ENCODE measurements at regions not wholly inside any gene's neighbourhood (a gene's known extent, or its start where the extent isn't known, plus 50 kb on each side); places are given as distances from the start of the nearest gene placed in this dataset.

GRCh38 chr2:155895016-155895415 lies 437.5 kb downstream of the NR4A2 start:
- TF ChIP-seq, protein P1, sequence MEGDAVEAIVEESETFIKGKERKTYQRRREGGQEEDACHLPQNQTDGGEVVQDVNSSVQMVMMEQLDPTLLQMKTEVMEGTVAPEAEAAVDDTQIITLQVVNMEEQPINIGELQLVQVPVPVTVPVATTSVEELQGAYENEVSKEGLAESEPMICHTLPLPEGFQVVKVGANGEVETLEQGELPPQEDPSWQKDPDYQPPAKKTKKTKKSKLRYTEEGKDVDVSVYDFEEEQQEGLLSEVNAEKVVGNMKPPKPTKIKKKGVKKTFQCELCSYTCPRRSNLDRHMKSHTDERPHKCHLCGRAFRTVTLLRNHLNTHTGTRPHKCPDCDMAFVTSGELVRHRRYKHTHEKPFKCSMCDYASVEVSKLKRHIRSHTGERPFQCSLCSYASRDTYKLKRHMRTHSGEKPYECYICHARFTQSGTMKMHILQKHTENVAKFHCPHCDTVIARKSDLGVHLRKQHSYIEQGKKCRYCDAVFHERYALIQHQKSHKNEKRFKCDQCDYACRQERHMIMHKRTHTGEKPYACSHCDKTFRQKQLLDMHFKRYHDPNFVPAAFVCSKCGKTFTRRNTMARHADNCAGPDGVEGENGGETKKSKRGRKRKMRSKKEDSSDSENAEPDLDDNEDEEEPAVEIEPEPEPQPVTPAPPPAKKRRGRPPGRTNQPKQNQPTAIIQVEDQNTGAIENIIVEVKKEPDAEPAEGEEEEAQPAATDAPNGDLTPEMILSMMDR (IDR thresholded peaks at IDR 0.05; ENCODE audit: low read depth, low read length, poor library complexity, severe bottlenecking): no peak
- no peak for TF ChIP-seq EZH2phosphoT487 (IDR thresholded peaks at IDR 0.05; ENCODE audit: borderline replicate concordance, low read length)

All from DOHH2 (cell line).